Astrocyte of the cerebellum (primary cell): ENCODE measurements at regions not wholly inside any gene's neighbourhood (a gene's known extent, or its start where the extent isn't known, plus 50 kb on each side); places are given as distances from the start of the nearest gene placed in this dataset.
"Not testable (repeated sequence)": the region's sequence is repeated elsewhere in the genome, so short reads cannot be mapped to it uniquely, and the experiment has no call there.

Experiments used
- DNase-seq: peaks from one replicate; pipeline ENCODE4 v3.0.0-alpha.2; 2011; ENCODE audit warnings: low read depth
- H3K4me3 ChIP-seq: 2 replicates; pipeline ENCODE4 v1.5.1; 2011; ENCODE audit warnings: mild to moderate bottlenecking, low read depth, low read length, moderate library complexity
- in situ Hi-C: cut with HindIII; loops from 2 replicates; pipeline ENCODE4 v1.10.0; 2017; ENCODE audit warnings: low sequenced_read_pairs
- TF ChIP-seq, protein P1 (sequence below): IDR thresholded peaks from 2 replicates; pipeline ENCODE4 v1.5.1; 2012; ENCODE audit warnings: low read length, low read depth, moderate library complexity, mild to moderate bottlenecking; ENCODE audit errors: missing control alignments

DNA sequence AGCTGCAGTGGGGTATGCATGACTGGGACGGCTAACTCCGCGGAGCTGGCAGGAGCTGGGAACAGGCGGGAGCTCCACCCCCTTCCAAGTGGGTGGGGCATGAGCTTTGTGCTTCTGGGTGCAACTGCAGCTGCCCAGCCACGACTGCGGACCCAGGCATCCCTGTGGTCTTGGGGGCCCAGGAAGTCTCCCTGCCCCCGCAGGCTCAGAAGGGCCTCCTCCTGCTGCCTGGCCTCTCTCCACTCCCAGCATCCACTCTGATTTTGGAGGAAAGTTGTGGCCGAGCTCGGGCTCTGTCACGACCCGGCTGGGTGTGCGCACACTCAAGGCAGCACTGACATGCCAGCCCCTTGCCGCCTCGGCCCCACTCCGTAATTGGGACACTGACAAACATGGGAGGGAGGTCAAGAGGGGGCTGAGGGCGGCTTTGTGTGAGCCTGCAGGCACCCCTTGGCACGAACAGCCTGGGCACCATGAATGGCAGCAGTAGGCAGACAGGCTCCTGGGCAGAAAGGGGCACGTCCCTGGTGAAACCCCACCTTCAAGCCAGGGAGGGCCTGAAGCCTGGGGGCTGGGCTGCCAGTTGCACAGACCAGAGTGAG lies 822.6 kb downstream of the GLUD2 start:
- in situ Hi-C loops: loop anchor here (5.0 kb wide), 1 partner anchor 37 kb away; no protein-coding TSS in a partner anchor
- no peak for DNase-seq
- H3K4me3 ChIP-seq: no peak overlapping the region
- TF ChIP-seq, protein P1, sequence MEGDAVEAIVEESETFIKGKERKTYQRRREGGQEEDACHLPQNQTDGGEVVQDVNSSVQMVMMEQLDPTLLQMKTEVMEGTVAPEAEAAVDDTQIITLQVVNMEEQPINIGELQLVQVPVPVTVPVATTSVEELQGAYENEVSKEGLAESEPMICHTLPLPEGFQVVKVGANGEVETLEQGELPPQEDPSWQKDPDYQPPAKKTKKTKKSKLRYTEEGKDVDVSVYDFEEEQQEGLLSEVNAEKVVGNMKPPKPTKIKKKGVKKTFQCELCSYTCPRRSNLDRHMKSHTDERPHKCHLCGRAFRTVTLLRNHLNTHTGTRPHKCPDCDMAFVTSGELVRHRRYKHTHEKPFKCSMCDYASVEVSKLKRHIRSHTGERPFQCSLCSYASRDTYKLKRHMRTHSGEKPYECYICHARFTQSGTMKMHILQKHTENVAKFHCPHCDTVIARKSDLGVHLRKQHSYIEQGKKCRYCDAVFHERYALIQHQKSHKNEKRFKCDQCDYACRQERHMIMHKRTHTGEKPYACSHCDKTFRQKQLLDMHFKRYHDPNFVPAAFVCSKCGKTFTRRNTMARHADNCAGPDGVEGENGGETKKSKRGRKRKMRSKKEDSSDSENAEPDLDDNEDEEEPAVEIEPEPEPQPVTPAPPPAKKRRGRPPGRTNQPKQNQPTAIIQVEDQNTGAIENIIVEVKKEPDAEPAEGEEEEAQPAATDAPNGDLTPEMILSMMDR: no peak

DNA sequence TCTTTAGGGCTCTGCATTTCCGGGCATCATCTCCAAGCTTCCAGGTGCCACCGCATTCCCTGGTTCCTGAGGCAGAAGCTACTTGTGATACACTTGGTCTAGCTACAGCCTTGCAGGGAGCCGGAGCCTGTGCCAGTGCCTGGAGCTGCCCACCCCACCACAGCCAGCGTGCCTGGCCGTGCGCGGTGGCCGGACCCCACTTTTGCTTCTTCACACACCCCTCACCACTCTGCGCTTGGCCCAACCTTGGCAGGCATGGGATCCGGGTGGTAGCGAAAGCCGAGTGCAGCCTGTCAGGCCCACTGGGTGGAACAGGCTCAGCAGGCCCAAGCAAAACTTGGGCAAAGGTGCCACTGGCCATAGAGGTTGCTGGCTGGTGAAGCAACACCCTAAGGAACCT lies 823.7 kb downstream of the GLUD2 start:
- H3K4me3 ChIP-seq: no peak overlapping the region
- in situ Hi-C loops: loop anchor here (5.0 kb wide), 1 partner anchor 36 kb away; no protein-coding TSS in a partner anchor
- TF ChIP-seq, protein P1: no peak
- DNase-seq: no peak

DNA sequence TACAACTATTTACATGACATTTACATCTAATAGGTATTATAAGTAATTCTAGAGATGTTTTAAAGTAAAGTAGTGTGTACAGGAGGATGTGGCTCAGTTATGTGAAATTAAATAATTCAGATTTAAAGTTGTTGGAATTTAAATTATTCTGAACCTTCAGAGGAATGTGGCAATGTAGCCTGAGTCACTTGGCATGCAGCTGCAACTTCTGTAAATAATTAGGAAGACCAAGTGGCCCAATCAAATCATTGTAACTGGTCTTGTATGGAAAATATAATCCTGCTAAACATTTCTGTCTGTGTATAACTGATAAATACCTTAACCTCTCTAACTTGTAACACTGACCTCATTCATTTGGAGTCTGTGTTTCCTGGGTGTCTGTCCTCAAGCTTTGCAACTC lies 828.9 kb downstream of the GLUD2 start:
- no peak overlapping the region for H3K4me3 ChIP-seq
- TF ChIP-seq, protein P1: no peak
- in situ Hi-C loops: no loop called here
- DNase-seq: peak; percentile 26

DNA sequence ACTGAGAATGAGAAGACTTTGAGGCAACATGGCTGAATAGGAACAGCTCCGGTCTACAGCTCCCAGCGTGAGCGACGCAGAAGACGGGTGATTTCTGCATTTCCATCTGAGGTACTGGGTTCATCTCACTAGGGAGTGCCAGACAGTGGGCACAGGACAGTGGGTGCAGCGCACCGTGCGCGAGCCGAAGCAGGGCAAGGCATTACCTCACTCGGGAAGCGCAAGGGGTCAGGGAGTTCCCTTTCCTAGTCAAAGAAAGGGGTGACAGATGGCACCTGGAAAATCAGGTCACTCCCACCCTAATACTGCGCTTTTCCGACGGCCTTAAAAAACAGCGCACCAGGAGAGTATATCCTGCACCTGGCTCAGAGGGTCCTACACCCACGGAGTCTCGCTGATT lies 829.9 kb downstream of the GLUD2 start:
- DNase-seq, H3K4me3 ChIP-seq, in situ Hi-C loops: not testable (repeated sequence)

DNA sequence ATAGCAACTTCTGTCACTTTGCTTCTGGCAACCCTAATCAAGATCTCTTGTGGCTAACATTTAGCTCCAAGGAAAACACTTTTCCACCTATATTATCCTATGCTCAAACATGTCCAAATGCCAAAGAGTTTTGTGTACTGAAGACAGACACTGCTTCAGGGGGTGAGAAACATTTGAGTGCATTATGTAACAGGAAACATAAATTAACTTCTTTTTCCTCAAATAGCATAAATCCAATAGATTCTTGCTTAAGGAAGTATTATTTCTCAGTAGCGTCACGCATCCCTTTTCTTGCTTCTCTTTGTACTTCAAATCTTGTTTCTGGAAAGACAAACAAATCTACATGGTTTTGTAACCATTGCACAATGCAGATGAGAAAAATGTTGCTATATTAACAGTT lies 839.1 kb downstream of the GLUD2 start:
- H3K4me3 ChIP-seq: no peak overlapping the region
- DNase-seq: no peak
- in situ Hi-C loops: no loop called here
- TF ChIP-seq, protein P1: no peak

DNA sequence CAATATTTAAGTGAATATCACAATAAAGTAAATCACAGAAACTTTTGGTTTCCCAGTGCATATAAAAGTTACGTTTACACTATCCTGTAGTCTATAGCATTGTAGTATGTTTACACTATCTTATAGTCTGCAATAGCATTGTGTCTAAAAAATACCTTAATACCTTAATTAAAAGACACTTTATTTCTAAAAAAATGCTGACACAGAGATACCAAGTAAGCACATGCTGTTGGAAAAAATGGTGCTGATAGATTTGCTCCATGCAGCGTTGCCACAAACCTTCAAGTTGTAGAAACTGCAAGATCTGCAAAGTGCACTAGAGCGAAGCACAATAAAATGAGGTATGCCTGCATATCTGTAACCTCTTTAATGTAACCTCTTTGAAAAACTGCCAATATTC lies 847.3 kb downstream of the GLUD2 start:
- H3K4me3 ChIP-seq: no peak overlapping the region
- no peak for DNase-seq
- TF ChIP-seq, protein P1: no peak
- in situ Hi-C loops: no loop called here

DNA sequence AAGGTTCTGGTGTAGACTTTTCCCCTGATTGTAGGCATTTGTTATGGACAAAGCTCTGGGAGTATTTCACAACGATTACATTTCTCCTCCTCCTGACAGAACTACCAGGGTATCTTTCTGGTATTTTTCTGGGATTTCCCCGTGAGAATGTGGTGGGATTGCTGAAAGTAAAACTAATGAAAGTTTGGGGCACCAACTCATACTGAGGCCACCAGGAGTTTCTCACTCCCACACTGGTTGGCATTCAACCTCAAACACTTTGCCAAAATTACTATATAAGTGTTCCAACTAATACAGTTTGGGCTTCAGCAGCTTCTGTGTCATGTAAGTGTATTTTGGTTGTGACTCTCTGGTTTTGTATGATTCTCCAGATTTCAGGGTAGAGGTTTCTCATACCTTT lies 855.1 kb downstream of the GLUD2 start:
- TF ChIP-seq, protein P1: no peak
- H3K4me3 ChIP-seq: no peak overlapping the region
- DNase-seq: no peak
- in situ Hi-C loops: no loop called here
